Breast epithelium (tissue), 3 donors: ENCODE measurements at regions not wholly inside any gene's neighbourhood (a gene's known extent, or its start where the extent isn't known, plus 50 kb on each side); places are given as distances from the start of the nearest gene placed in this dataset.

Experiments used
- POLR2A ChIP-seq: fragments of 450-650 bp; IDR thresholded peaks from one replicate; pipeline ENCODE4 v1.6.1; 2016; ENCODE audit warnings: antibody characterized with exemption, mild to moderate bottlenecking, moderate library complexity
- POLR2AphosphoS5 ChIP-seq, 3 donors: sonication (generic); formaldehyde crosslinking; IDR thresholded peaks; one replicate each; pipeline ENCODE4 v1.6.1; 2017; ENCODE audit warnings: antibody characterized with exemption in 3 of 3
- TF ChIP-seq, protein P1 (sequence below), 3 donors: fragments of 450-650 bp; IDR thresholded peaks; one replicate each; pipeline ENCODE4 v1.5.1; 2016 to 2017; ENCODE audit warnings: antibody characterized with exemption in 3 of 3, mild to moderate bottlenecking in 3 of 3, moderate library complexity in 3 of 3

DNA sequence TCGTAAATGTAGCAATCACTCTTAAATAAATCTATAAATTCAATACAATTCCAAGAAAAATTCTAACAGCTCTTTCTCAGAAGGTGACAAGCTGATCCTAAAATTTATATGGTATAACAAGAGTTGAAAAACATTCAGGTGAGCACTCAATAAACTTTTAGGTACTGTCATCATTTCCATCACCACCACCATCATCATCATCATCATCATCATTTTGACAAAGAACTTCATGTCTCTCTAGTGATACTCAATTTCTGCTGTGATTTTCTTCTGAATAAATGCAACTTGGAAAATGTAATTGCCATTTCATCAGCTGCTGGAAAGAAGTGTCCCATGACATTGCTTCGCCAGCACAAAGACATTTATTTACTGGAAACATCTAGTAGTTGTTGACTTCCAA, 222.9 kb upstream of the IRX5 start:
- TF ChIP-seq POLR2A: no peak
- TF ChIP-seq, protein P1, sequence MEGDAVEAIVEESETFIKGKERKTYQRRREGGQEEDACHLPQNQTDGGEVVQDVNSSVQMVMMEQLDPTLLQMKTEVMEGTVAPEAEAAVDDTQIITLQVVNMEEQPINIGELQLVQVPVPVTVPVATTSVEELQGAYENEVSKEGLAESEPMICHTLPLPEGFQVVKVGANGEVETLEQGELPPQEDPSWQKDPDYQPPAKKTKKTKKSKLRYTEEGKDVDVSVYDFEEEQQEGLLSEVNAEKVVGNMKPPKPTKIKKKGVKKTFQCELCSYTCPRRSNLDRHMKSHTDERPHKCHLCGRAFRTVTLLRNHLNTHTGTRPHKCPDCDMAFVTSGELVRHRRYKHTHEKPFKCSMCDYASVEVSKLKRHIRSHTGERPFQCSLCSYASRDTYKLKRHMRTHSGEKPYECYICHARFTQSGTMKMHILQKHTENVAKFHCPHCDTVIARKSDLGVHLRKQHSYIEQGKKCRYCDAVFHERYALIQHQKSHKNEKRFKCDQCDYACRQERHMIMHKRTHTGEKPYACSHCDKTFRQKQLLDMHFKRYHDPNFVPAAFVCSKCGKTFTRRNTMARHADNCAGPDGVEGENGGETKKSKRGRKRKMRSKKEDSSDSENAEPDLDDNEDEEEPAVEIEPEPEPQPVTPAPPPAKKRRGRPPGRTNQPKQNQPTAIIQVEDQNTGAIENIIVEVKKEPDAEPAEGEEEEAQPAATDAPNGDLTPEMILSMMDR (IDR thresholded peaks at IDR 0.05): no peak
- TF ChIP-seq POLR2AphosphoS5 (IDR thresholded peaks at IDR 0.05): no peak
